ENCODE measurements at regions not wholly inside any gene's neighbourhood (a gene's known extent, or its start where the extent isn't known, plus 50 kb on each side); places are given as distances from the start of the nearest gene placed in this dataset.
A peak's percentile ranks its signal among the peaks of the same experiment; 100 is the strongest.

- TF ChIP-seq EP300 (IDR thresholded peaks at IDR 0.05; ENCODE audit: borderline replicate concordance) = no peak
- TF ChIP-seq EGR1 (IDR thresholded peaks at IDR 0.05) = no peak
- TF ChIP-seq CEBPB (IDR thresholded peaks at IDR 0.05) = no peak
- TF ChIP-seq USF1 (IDR thresholded peaks at IDR 0.05) = no peak
- no peak for TF ChIP-seq NFIC (IDR thresholded peaks at IDR 0.05)
- no peak for TF ChIP-seq YY1 (IDR thresholded peaks at IDR 0.05; ENCODE audit: low read depth)
These were observed 194.1 kb upstream of the KBTBD8 start for GRCh38 chr3:66803721-66804695.

GRCh38 chr3:66808891-66809594 lies 189.1 kb upstream of the KBTBD8 start:
- no peak for TF ChIP-seq REST (IDR thresholded peaks at IDR 0.05; ENCODE audit: low read depth)
- TF ChIP-seq YY1 (IDR thresholded peaks at IDR 0.05; ENCODE audit: low read depth) = no peak
- TF ChIP-seq MAX (IDR thresholded peaks at IDR 0.05) = no peak
- no peak for TF ChIP-seq CEBPB (IDR thresholded peaks at IDR 0.05)
- TF ChIP-seq TCF12 (IDR thresholded peaks at IDR 0.05; ENCODE audit: low read depth) = no peak
- no peak for TF ChIP-seq RAD21 (IDR thresholded peaks at IDR 0.05; ENCODE audit: low read depth)
- TF ChIP-seq ZBTB7A (IDR thresholded peaks at IDR 0.05; ENCODE audit: low read depth) = no peak
- TF ChIP-seq USF1 (IDR thresholded peaks at IDR 0.05) = no peak
- TF ChIP-seq TAF1 (IDR thresholded peaks at IDR 0.05; ENCODE audit: low read depth) = no peak
- TF ChIP-seq NFIC (IDR thresholded peaks at IDR 0.05) = no peak
- TF ChIP-seq TEAD4 (IDR thresholded peaks at IDR 0.05) = no peak
- no peak for TF ChIP-seq FOXM1 (IDR thresholded peaks at IDR 0.05; ENCODE audit: borderline replicate concordance, low read depth)
- TF ChIP-seq EP300 (IDR thresholded peaks at IDR 0.05; ENCODE audit: borderline replicate concordance) = no peak
- TF ChIP-seq EGR1 (IDR thresholded peaks at IDR 0.05) = no peak
- no peak for TF ChIP-seq CREB1 (IDR thresholded peaks at IDR 0.05; ENCODE audit: low read depth)

GRCh38 chr3:66809595-66809958 lies 188.5 kb upstream of the KBTBD8 start:
- no peak for TF ChIP-seq USF1 (IDR thresholded peaks at IDR 0.05)

- TF ChIP-seq TCF12 (IDR thresholded peaks at IDR 0.05; ENCODE audit: low read depth) (no peak), NFIC (IDR thresholded peaks at IDR 0.05) (peak; percentile 54), USF1 (IDR thresholded peaks at IDR 0.05) (no peak), RAD21 (IDR thresholded peaks at IDR 0.05; ENCODE audit: low read depth) (no peak)
These were observed 186.0 kb upstream of the KBTBD8 start for GRCh38 chr3:66812136-66812535.

- no peak for TF ChIP-seq NFIC (IDR thresholded peaks at IDR 0.05)
- TF ChIP-seq EGR1 (IDR thresholded peaks at IDR 0.05) = no peak
- no peak for TF ChIP-seq RAD21 (IDR thresholded peaks at IDR 0.05; ENCODE audit: low read depth)
- no peak for TF ChIP-seq TCF12 (IDR thresholded peaks at IDR 0.05; ENCODE audit: low read depth)
- TF ChIP-seq TAF1 (IDR thresholded peaks at IDR 0.05; ENCODE audit: low read depth) = no peak
- TF ChIP-seq MAX (IDR thresholded peaks at IDR 0.05) = no peak
- TF ChIP-seq USF1 (IDR thresholded peaks at IDR 0.05) = no peak
- TF ChIP-seq EP300 (IDR thresholded peaks at IDR 0.05; ENCODE audit: borderline replicate concordance) = no peak
- no peak for TF ChIP-seq ZBTB7A (IDR thresholded peaks at IDR 0.05; ENCODE audit: low read depth)
These were observed 185.4 kb upstream of the KBTBD8 start for GRCh38 chr3:66812741-66813140.

GRCh38 chr3:66816090-66816761 lies 181.9 kb upstream of the KBTBD8 start:
- TF ChIP-seq FOXM1 (IDR thresholded peaks at IDR 0.05; ENCODE audit: borderline replicate concordance, low read depth) (no peak), RAD21 (IDR thresholded peaks at IDR 0.05; ENCODE audit: low read depth) (peak; percentile 79), EP300 (IDR thresholded peaks at IDR 0.05; ENCODE audit: borderline replicate concordance) (no peak), EGR1 (IDR thresholded peaks at IDR 0.05) (no peak), CREB1 (IDR thresholded peaks at IDR 0.05; ENCODE audit: low read depth) (no peak)

Data from Ishikawa (cell line).